B cell (primary cell): ENCODE measurements at regions not wholly inside any gene's neighbourhood (a gene's known extent, or its start where the extent isn't known, plus 50 kb on each side); places are given as distances from the start of the nearest gene placed in this dataset.

Experiments
- ATAC-seq: fragments of 200-7000 bp; cut with Tn5 transposase; one replicate; pipeline ENCODE4 v1.10.0; 2021; ENCODE audit warnings: low read depth, mild to moderate bottlenecking, moderate number of reproducible peaks, moderate library complexity
- CTCF ChIA-PET: fragments of 350-600 bp; sonication (Branson Sonifier 250); formaldehyde crosslinking; loops from one replicate; lab custom pipeline; 2021; ENCODE audit warnings: antibody characterized with exemption, inconsistent platforms; lab: Charles Lee
- POLR2A ChIA-PET: fragments of 350-600 bp; sonication (Branson Sonifier 250); formaldehyde crosslinking; loops from one replicate; lab custom pipeline; 2021; ENCODE audit warnings: antibody characterized with exemption; lab: Charles Lee
- DNase-seq: peaks from one replicate; pipeline ENCODE4 v3.0.0; 2013
- H2AFZ ChIP-seq: 2 replicates; pipeline ENCODE4 v1.6.1; 2012; ENCODE audit warnings: mild to moderate bottlenecking, low read depth, low read length; ENCODE audit not compliant: insufficient read depth, poor library complexity, severe bottlenecking
- H3K27ac ChIP-seq, 2 donors: 1 replicate in 1 of 2; 2 replicates in 1 of 2; pipeline ENCODE4 v1.5.1; 2012 to 2013; ENCODE audit warnings: low read length in 2 of 2, mild to moderate bottlenecking in 2 of 2, moderate library complexity in 1 of 2
- H3K27me3 ChIP-seq, 4 experiments: fragments of 200-600 bp in 1 of 4; sonication (generic) in 1 of 4; replicated peaks in 1 of 4; 1 replicate in 2 of 4; 2 replicates in 2 of 4; pipeline versions ENCODE4 v1.6.1 to v1.7.0; 2013 to 2016; ENCODE audit warnings: low read length in 3 of 4, mild to moderate bottlenecking in 2 of 4, mixed read lengths in 1 of 4, moderate library complexity in 1 of 4; ENCODE audit not compliant: insufficient read depth in 4 of 4, control insufficient read depth in 3 of 4; ENCODE audit errors: control extremely low read depth in 1 of 4
- H3K36me3 ChIP-seq, 2 experiments: replicated peaks in 1 of 2; 1 replicate in 1 of 2; 2 replicates in 1 of 2; pipeline versions ENCODE4 v1.6.1 to v1.7.1; 2013; ENCODE audit warnings: low read length in 1 of 2; ENCODE audit not compliant: insufficient read depth in 2 of 2, control insufficient read depth in 1 of 2; ENCODE audit errors: control extremely low read depth in 1 of 2, extremely low read depth in 1 of 2
- H3K4me1 ChIP-seq, 2 donors: fragments of 200-600 bp in 1 of 2; sonication (generic) in 1 of 2; 1 replicate in 1 of 2; 2 replicates in 1 of 2; pipeline versions ENCODE4 v1.5.1 to v1.6.1; 2013 to 2017; ENCODE audit warnings: low read length in 2 of 2; ENCODE audit not compliant: control insufficient read depth in 2 of 2, insufficient read depth in 2 of 2
- H3K4me2 ChIP-seq: replicated peaks from 2 replicates; pipeline ENCODE3; 2012; ENCODE audit warnings: mild to moderate bottlenecking, low read depth, low read length; ENCODE audit not compliant: poor library complexity, severe bottlenecking
- H3K4me3 ChIP-seq, 5 experiments: fragments of 200-600 bp in 1 of 5; sonication (generic) in 1 of 5; 1 replicate in 3 of 5; 2 replicates in 2 of 5; pipeline versions ENCODE4 v1.5.1 to v1.7.0; 2011 to 2016; ENCODE audit warnings: low read length in 4 of 5, mild to moderate bottlenecking in 4 of 5, low read depth in 2 of 5, control low read depth in 1 of 5, moderate library complexity in 1 of 5; ENCODE audit not compliant: insufficient read depth in 1 of 5; ENCODE audit errors: control extremely low read depth in 1 of 5, extremely low read depth in 1 of 5
- H3K79me2 ChIP-seq: fragments of 200-600 bp; sonication (generic); one replicate; pipeline ENCODE4 v1.6.0; 2016; ENCODE audit warnings: low read length; ENCODE audit not compliant: control insufficient read depth, insufficient read depth
- H3K9ac ChIP-seq: fragments of 200-600 bp; sonication (generic); 2 replicates; pipeline ENCODE4 v1.6.1; 2017; ENCODE audit warnings: mild to moderate bottlenecking, low read length, moderate library complexity
- H3K9me3 ChIP-seq, 3 donors: one replicate each; pipeline versions ENCODE4 v1.6.1 to v1.7.1; 2013; ENCODE audit warnings: low read length in 2 of 3; ENCODE audit not compliant: control insufficient read depth in 2 of 3, insufficient read depth in 1 of 3; ENCODE audit errors: control extremely low read depth in 1 of 3
- H4K20me1 ChIP-seq: 2 replicates; pipeline ENCODE4 v1.6.0; 2012; ENCODE audit warnings: mild to moderate bottlenecking, low read length; ENCODE audit not compliant: insufficient read depth, control insufficient read depth, poor library complexity, severe bottlenecking
- H3K27ac Mint-ChIP-seq: one replicate; pipeline ENCODE4 v1.8.0; 2021; ENCODE audit warnings: mixed read lengths
- H3K27me3 Mint-ChIP-seq: one replicate; pipeline ENCODE4 v1.8.0; 2021; ENCODE audit warnings: mixed read lengths
- H3K4me1 Mint-ChIP-seq: one replicate; pipeline ENCODE4 v1.8.0; 2021; ENCODE audit warnings: mixed read lengths
- H3K4me3 Mint-ChIP-seq: one replicate; pipeline ENCODE4 v1.8.0; 2021; ENCODE audit warnings: mixed read lengths
- H3K9me3 Mint-ChIP-seq: one replicate; pipeline ENCODE4 v1.8.0; 2022; ENCODE audit warnings: mixed read lengths; ENCODE audit not compliant: insufficient read depth
- EZH2 ChIP-seq: IDR thresholded peaks from 2 replicates; pipeline ENCODE4 v1.6.1; 2012; ENCODE audit warnings: borderline replicate concordance, low read depth, mild to moderate bottlenecking, moderate library complexity, low read length; ENCODE audit not compliant: insufficient read depth, poor library complexity, severe bottlenecking
- WGBS: methylation state at CpG from one replicate; pipeline ENCODE4 v1.1.5; 2013; ENCODE audit warnings: missing lambda C conversion rate; ENCODE audit not compliant: insufficient coverage; 5-methylcytosine and 5-hydroxymethylcytosine counted together
- intact Hi-C: fragments of 100-400 bp; cut with micrococcal nuclease; formaldehyde crosslinking; loops from one replicate; pipeline ENCODE4 v1.10.0; 2022
- TF ChIP-seq, protein P1 (sequence below): fragments of 200-600 bp; IDR thresholded peaks from one replicate; pipeline ENCODE4 v1.8.0; 2022; ENCODE audit warnings: antibody characterized with exemption, mild to moderate bottlenecking

GRCh38 chr3:106130384-106131198, 261.8 kb upstream of the CBLB start:
- TF ChIP-seq, protein P1, sequence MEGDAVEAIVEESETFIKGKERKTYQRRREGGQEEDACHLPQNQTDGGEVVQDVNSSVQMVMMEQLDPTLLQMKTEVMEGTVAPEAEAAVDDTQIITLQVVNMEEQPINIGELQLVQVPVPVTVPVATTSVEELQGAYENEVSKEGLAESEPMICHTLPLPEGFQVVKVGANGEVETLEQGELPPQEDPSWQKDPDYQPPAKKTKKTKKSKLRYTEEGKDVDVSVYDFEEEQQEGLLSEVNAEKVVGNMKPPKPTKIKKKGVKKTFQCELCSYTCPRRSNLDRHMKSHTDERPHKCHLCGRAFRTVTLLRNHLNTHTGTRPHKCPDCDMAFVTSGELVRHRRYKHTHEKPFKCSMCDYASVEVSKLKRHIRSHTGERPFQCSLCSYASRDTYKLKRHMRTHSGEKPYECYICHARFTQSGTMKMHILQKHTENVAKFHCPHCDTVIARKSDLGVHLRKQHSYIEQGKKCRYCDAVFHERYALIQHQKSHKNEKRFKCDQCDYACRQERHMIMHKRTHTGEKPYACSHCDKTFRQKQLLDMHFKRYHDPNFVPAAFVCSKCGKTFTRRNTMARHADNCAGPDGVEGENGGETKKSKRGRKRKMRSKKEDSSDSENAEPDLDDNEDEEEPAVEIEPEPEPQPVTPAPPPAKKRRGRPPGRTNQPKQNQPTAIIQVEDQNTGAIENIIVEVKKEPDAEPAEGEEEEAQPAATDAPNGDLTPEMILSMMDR, result no peak
- TF ChIP-seq EZH2, result no peak
- peaks cover 0 to 7% (median 0%) of the 10 kb centered on the region in 3 donors for H3K9me3 ChIP-seq
- POLR2A ChIA-PET, result no interaction called here
- no peaks in the 10 kb centered on the region for H3K27me3 ChIP-seq
- Mint-ChIP-seq H3K27me3 (peaks cover 3% of the 10 kb centered on the region), H3K4me1 (no peaks in the 10 kb centered on the region), H3K9me3 (no peaks in the 10 kb centered on the region), H3K4me3 (no peak overlapping the region), H3K27ac (no peak overlapping the region)
- H2AFZ ChIP-seq, result no peak overlapping the region
- intact Hi-C loops, result loop anchor here (10.0 kb wide), 1 partner anchor 54 kb away; no protein-coding TSS in a partner anchor
- DNase-seq (no peak), ATAC-seq (no peak)
- CTCF ChIA-PET, result no interaction called here
- H3K27ac ChIP-seq, result no peak overlapping the region
- no peak overlapping the region for H3K4me3 ChIP-seq
- H3K79me2 ChIP-seq, result no peaks in the 10 kb centered on the region
- no CpG with 5 or more reads among the region's 2 CpGs for WGBS
- H4K20me1 ChIP-seq, result no peaks in the 10 kb centered on the region
- H3K36me3 ChIP-seq, result no peaks in the 10 kb centered on the region
- no peak overlapping the region for H3K9ac ChIP-seq
- no peak overlapping the region for H3K4me2 ChIP-seq
- H3K4me1 ChIP-seq, result no peaks in the 10 kb centered on the region

DNA sequence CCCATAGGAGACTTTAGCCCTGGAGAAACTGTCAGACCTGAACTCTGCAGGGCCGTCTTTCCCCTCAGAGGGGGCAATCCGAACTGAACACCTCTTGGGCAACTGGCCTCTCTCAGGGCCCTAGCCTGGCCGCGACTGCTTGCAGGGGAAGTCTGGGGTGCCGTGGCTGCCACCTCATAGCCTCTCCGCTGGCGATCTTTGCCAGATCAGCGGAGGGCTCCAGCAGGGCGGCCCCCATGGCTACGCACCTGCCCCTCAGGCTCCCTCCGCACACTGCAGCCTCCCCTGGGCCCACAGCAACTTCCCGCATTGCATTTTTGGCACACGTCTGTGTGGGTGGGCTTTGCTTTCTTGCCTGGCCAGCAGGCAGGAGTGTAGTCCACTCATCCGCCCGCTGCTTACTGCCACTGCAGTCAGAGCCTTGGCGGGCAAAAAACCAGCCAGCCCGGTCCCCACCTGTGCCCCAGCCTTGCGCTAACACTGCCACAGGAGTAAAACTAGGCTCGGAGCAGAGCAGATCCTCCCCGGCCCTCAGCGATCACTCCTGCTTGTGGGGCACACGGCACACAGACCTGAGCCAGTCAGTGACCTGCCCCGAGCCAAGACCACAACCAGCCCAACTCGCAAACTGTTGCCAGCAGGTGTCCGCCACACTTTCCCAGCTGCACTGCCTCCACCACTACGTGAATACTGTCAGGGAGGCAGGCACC, 266.8 kb upstream of the CBLB start:
- Histone ChIP-seq H4K20me1 (no peaks in the 10 kb centered on the region), H3K79me2 (no peaks in the 10 kb centered on the region), H3K4me1 (no peaks in the 10 kb centered on the region), H3K9me3 (peaks cover 0 to 11% (median 0%) of the 10 kb centered on the region in 3 donors), H3K27ac (no peak overlapping the region), H2AFZ (no peak overlapping the region), H3K4me3 (no peak overlapping the region), H3K27me3 (no peaks in the 10 kb centered on the region), H3K36me3 (no peaks in the 10 kb centered on the region), H3K9ac (no peak overlapping the region), H3K4me2 (no peak overlapping the region)
- intact Hi-C loops, result loop anchor here (10.0 kb wide), 1 partner anchor 49 kb away; no protein-coding TSS in a partner anchor
- POLR2A ChIA-PET, result no interaction called here
- Mint-ChIP-seq H3K27ac (no peak overlapping the region), H3K9me3 (no peaks in the 10 kb centered on the region), H3K4me3 (no peak overlapping the region), H3K27me3 (peaks cover 3% of the 10 kb centered on the region), H3K4me1 (no peaks in the 10 kb centered on the region)
- 95% methylated on average over 24 of the region's 26 CpGs for WGBS
- ATAC-seq (no peak), DNase-seq (no peak)
- CTCF ChIA-PET, result no interaction called here
- TF ChIP-seq EZH2, result no peak
- TF ChIP-seq, protein P1, result no peak
